K562 (cell line): ENCODE measurements at regions not wholly inside any gene's neighbourhood (a gene's known extent, or its start where the extent isn't known, plus 50 kb on each side); places are given as distances from the start of the nearest gene placed in this dataset.

ENCODE experiments used
- HINFP ChIP-seq: fragments of 450-650 bp; conservative IDR thresholded peaks from 2 replicates; pipeline ENCODE4 v1.6.1; 2016; ENCODE audit warnings: missing genetic modification characterization, low read depth, mild to moderate bottlenecking, control low read depth, missing compliant biosample characterization
- MBD2 ChIP-seq: sonication (generic); IDR thresholded peaks from 2 replicates; pipeline ENCODE4 v1.6.1; 2016; ENCODE audit warnings: low read depth, borderline replicate concordance
- MEIS2 ChIP-seq: fragments of 450-650 bp; IDR thresholded peaks from 2 replicates; pipeline ENCODE4 v1.6.1; 2014; ENCODE audit warnings: mild to moderate bottlenecking; ENCODE audit not compliant: partially characterized antibody
- MGA ChIP-seq: fragments of 450-650 bp; IDR thresholded peaks from 2 replicates; pipeline ENCODE4 v1.6.1; 2016; ENCODE audit warnings: mild to moderate bottlenecking, moderate library complexity
- NBN ChIP-seq: fragments of 450-650 bp; IDR thresholded peaks from 2 replicates; pipeline ENCODE4 v1.6.1; 2016; ENCODE audit warnings: low read depth, mild to moderate bottlenecking
- PML ChIP-seq: IDR thresholded peaks from 2 replicates; pipeline ENCODE4 v1.6.1; 2012; ENCODE audit warnings: low read length, inconsistent platforms
- SIN3A ChIP-seq, 2 experiments: fragments of 150-350 bp in 1 of 2; IDR thresholded peaks; 2 replicates each; pipeline ENCODE4 v1.6.1; 2011 to 2016; ENCODE audit warnings: borderline replicate concordance in 2 of 2, low read depth in 2 of 2, low read length in 2 of 2, mild to moderate bottlenecking in 2 of 2, moderate library complexity in 2 of 2; ENCODE audit not compliant: control insufficient read depth in 1 of 2
- SNIP1 ChIP-seq: fragments of 450-650 bp; IDR thresholded peaks from 2 replicates; pipeline ENCODE4 v1.7.1; 2017; ENCODE audit warnings: low read depth, mild to moderate bottlenecking

- TF ChIP-seq HINFP (tag) (no peak), PML (no peak), MBD2 (no peak), NBN (no peak), SNIP1 (no peak), SIN3A (IDR thresholded peaks at IDR 0.05; ENCODE audit: borderline replicate concordance in 2 of 2, control insufficient read depth in 1 of 2, low read depth in 2 of 2, low read length in 2 of 2) (peak; percentile 99 to 100), MGA (peak; percentile 93), MEIS2 (peak; percentile 7)
Measured at GRCh38 chr9:129258124-129258822, 80.2 kb upstream of the IER5L start (continued).
